ENCODE measurements at regions not wholly inside any gene's neighbourhood (a gene's known extent, or its start where the extent isn't known, plus 50 kb on each side); places are given as distances from the start of the nearest gene placed in this dataset.

DNA sequence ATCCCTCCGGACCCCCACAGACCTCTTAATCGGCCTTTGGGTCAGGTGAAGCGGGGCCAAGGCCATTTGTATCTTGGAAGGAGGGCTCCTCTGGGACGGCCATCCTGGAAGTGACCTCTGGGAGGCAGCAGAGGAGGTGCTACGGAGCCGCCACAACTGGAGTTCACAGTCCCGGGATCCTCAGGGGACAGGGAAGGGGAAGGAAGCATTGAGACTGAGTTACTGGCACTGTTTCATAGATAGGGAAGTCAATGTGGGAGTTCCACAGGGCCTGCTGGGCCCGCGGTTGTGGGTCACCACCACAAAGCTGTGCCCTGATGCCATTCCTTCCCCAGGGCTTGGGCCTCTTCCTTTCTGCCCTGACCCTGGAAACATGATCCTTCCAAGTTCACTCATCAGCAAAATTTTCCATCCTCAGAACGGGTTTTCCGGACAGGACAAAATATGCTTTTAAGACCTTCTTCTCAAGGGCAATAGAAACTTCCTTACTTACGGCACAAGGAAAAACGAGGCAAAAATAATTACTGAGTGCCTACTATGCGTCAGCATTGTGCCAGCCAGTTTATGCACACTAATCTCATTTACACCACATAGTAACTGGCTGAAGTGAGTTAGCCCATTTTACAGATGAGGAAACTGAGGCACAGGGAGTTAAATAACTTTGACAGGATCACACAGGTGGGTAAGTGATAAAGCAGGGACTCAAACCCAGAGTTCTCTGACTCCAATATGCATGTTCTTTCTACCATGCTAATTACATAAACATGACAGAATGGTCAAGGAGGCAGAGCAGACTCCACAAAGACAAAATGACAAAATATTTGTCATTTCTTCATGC lies 143.8 kb downstream of the UNC5CL start:
- TF ChIP-seq, protein P1, sequence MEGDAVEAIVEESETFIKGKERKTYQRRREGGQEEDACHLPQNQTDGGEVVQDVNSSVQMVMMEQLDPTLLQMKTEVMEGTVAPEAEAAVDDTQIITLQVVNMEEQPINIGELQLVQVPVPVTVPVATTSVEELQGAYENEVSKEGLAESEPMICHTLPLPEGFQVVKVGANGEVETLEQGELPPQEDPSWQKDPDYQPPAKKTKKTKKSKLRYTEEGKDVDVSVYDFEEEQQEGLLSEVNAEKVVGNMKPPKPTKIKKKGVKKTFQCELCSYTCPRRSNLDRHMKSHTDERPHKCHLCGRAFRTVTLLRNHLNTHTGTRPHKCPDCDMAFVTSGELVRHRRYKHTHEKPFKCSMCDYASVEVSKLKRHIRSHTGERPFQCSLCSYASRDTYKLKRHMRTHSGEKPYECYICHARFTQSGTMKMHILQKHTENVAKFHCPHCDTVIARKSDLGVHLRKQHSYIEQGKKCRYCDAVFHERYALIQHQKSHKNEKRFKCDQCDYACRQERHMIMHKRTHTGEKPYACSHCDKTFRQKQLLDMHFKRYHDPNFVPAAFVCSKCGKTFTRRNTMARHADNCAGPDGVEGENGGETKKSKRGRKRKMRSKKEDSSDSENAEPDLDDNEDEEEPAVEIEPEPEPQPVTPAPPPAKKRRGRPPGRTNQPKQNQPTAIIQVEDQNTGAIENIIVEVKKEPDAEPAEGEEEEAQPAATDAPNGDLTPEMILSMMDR (IDR thresholded peaks at IDR 0.05; ENCODE audit: low read length) = no peak
- TF ChIP-seq EZH2 (IDR thresholded peaks at IDR 0.05; ENCODE audit: borderline replicate concordance, low read length) = no peak
